Ishikawa (cell line): ENCODE measurements at regions not wholly inside any gene's neighbourhood (a gene's known extent, or its start where the extent isn't known, plus 50 kb on each side); places are given as distances from the start of the nearest gene placed in this dataset.

Experiments
- CEBPB ChIP-seq: IDR thresholded peaks from 2 replicates; pipeline ENCODE4 v1.6.1; 2012
- CREB1 ChIP-seq: IDR thresholded peaks from 2 replicates; pipeline ENCODE4 v1.6.1; 2012; ENCODE audit warnings: low read depth
- EGR1 ChIP-seq: IDR thresholded peaks from 2 replicates; pipeline ENCODE4 v1.6.1; 2012
- EP300 ChIP-seq: IDR thresholded peaks from 2 replicates; pipeline ENCODE4 v1.6.1; 2012; ENCODE audit warnings: borderline replicate concordance
- FOXM1 ChIP-seq: IDR thresholded peaks from 2 replicates; pipeline ENCODE4 v1.6.1; 2012; ENCODE audit warnings: low read depth, borderline replicate concordance
- MAX ChIP-seq: IDR thresholded peaks from 2 replicates; pipeline ENCODE4 v1.6.1; 2012
- NFIC ChIP-seq: IDR thresholded peaks from 2 replicates; pipeline ENCODE4 v1.6.1; 2012
- RAD21 ChIP-seq: IDR thresholded peaks from 2 replicates; pipeline ENCODE4 v1.6.1; 2012; ENCODE audit warnings: low read depth
- TAF1 ChIP-seq: IDR thresholded peaks from 2 replicates; pipeline ENCODE4 v1.6.1; 2012; ENCODE audit warnings: low read depth, mild to moderate bottlenecking
- TCF12 ChIP-seq: IDR thresholded peaks from 2 replicates; pipeline ENCODE4 v1.6.1; 2012; ENCODE audit warnings: low read depth
- TEAD4 ChIP-seq: IDR thresholded peaks from 2 replicates; pipeline ENCODE4 v1.6.1; 2012
- YY1 ChIP-seq: IDR thresholded peaks from 2 replicates; pipeline ENCODE4 v1.6.1; 2012; ENCODE audit warnings: low read depth
- ZBTB7A ChIP-seq: IDR thresholded peaks from 2 replicates; pipeline ENCODE4 v1.6.1; 2012; ENCODE audit warnings: low read depth
- TF ChIP-seq, protein P1 (sequence below): IDR thresholded peaks from 2 replicates; pipeline ENCODE4 v1.6.1; 2012
- TF ChIP-seq, protein P2 (sequence below): IDR thresholded peaks from 2 replicates; pipeline ENCODE4 v1.6.1; 2012; ENCODE audit warnings: low read depth, mild to moderate bottlenecking

GRCh38 chr21:22292144-22292543, 1293.9 kb downstream of the NCAM2 start:
- no peak for TF ChIP-seq EP300
- no peak for TF ChIP-seq CEBPB
- no peak for TF ChIP-seq TEAD4
- no peak for TF ChIP-seq YY1
- no peak for TF ChIP-seq FOXM1
- no peak for TF ChIP-seq TAF1
- TF ChIP-seq, protein P1, sequence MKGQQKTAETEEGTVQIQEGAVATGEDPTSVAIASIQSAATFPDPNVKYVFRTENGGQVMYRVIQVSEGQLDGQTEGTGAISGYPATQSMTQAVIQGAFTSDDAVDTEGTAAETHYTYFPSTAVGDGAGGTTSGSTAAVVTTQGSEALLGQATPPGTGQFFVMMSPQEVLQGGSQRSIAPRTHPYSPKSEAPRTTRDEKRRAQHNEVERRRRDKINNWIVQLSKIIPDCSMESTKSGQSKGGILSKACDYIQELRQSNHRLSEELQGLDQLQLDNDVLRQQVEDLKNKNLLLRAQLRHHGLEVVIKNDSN, result no peak
- no peak for TF ChIP-seq RAD21
- no peak for TF ChIP-seq CREB1
- no peak for TF ChIP-seq ZBTB7A
- no peak for TF ChIP-seq EGR1
- TF ChIP-seq, protein P2, sequence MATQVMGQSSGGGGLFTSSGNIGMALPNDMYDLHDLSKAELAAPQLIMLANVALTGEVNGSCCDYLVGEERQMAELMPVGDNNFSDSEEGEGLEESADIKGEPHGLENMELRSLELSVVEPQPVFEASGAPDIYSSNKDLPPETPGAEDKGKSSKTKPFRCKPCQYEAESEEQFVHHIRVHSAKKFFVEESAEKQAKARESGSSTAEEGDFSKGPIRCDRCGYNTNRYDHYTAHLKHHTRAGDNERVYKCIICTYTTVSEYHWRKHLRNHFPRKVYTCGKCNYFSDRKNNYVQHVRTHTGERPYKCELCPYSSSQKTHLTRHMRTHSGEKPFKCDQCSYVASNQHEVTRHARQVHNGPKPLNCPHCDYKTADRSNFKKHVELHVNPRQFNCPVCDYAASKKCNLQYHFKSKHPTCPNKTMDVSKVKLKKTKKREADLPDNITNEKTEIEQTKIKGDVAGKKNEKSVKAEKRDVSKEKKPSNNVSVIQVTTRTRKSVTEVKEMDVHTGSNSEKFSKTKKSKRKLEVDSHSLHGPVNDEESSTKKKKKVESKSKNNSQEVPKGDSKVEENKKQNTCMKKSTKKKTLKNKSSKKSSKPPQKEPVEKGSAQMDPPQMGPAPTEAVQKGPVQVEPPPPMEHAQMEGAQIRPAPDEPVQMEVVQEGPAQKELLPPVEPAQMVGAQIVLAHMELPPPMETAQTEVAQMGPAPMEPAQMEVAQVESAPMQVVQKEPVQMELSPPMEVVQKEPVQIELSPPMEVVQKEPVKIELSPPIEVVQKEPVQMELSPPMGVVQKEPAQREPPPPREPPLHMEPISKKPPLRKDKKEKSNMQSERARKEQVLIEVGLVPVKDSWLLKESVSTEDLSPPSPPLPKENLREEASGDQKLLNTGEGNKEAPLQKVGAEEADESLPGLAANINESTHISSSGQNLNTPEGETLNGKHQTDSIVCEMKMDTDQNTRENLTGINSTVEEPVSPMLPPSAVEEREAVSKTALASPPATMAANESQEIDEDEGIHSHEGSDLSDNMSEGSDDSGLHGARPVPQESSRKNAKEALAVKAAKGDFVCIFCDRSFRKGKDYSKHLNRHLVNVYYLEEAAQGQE, result no peak
- no peak for TF ChIP-seq TCF12
- TF ChIP-seq MAX, result no peak
- no peak for TF ChIP-seq NFIC

DNA sequence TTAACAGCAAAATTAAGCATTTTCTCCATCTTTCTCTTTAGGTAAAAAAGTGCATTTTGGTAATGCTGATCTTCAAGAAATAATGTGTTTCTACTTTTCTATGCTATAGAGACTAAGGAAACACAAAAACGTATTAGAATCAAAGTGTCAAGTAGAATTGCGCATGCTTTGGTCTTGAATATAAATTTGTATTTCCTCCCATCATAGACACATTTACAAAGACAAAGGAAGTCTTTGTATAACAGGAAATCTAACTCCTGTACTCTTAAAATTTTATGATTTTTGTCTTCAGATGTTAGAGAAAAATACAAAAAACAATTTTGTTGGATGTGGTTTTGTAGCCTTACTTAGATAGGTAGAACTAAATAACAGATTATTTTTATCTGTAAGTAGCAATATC, 1299.4 kb downstream of the NCAM2 start:
- TF ChIP-seq EGR1 (no peak), TEAD4 (no peak), CEBPB (no peak), CREB1 (no peak)
- TF ChIP-seq, protein P2, result no peak

- TF ChIP-seq CEBPB, result no peak
- no peak for TF ChIP-seq TCF12
- TF ChIP-seq NFIC, result no peak
- TF ChIP-seq EP300, result no peak
- TF ChIP-seq TEAD4, result no peak
- TF ChIP-seq TAF1, result no peak
- TF ChIP-seq FOXM1, result no peak
- no peak for TF ChIP-seq RAD21
- no peak for TF ChIP-seq MAX
- TF ChIP-seq YY1, result no peak
- TF ChIP-seq, protein P2, result no peak
- no peak for TF ChIP-seq CREB1
- TF ChIP-seq, protein P1, result no peak
- no peak for TF ChIP-seq ZBTB7A
- no peak for TF ChIP-seq EGR1
Measured at GRCh38 chr21:22311741-22312462, 1313.7 kb downstream of the NCAM2 start.

DNA sequence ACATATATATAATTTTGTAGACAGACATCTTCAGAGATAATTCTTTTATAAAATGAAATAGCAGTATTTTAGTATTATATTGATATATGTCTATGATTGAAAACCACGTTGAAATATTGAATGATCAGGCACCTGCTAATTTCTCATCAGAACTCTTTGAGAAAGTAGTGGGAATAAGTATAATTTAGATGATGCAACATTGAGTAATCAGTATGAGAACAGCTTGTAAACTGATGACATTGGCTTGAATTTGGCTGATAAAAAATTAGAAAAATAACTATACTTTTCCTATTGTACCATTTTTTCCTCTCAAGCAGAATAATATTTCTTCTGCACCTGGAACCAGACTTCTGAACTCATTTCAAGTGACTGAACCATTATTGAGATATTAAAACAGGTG, 1316.8 kb downstream of the NCAM2 start:
- TF ChIP-seq TEAD4, result no peak
- TF ChIP-seq, protein P1, result no peak
- TF ChIP-seq TCF12, result no peak
- TF ChIP-seq RAD21, result no peak
- TF ChIP-seq MAX, result no peak
- no peak for TF ChIP-seq EP300
- TF ChIP-seq, protein P2, result no peak
- TF ChIP-seq ZBTB7A, result no peak
- no peak for TF ChIP-seq NFIC
- TF ChIP-seq CREB1, result no peak
- no peak for TF ChIP-seq FOXM1
- no peak for TF ChIP-seq EGR1
- no peak for TF ChIP-seq YY1
- TF ChIP-seq TAF1, result no peak
- no peak for TF ChIP-seq CEBPB
